HG03095 (cell line): ENCODE measurements at regions not wholly inside any gene's neighbourhood (a gene's known extent, or its start where the extent isn't known, plus 50 kb on each side); places are given as distances from the start of the nearest gene placed in this dataset.

Source experiments
- ATAC-seq: cut with Tn5 transposase; IDR thresholded peaks from one replicate; pipeline ENCODE4 v1.9.1; 2021; ENCODE audit warnings: moderate library complexity; ENCODE audit not compliant: unreplicated experiment

- no peak for ATAC-seq
Measured at GRCh38 chrX:5829469-5829868, 399.2 kb downstream of the NLGN4X start.

GRCh38 chrX:5829060-5829459 is 399.6 kb downstream of the NLGN4X start:
- no peak for ATAC-seq

GRCh38 chrX:5823903-5824302 is 404.8 kb downstream of the NLGN4X start:
- no peak for ATAC-seq

- ATAC-seq: no peak
Measured at GRCh38 chrX:5810636-5811035, 418.0 kb downstream of the NLGN4X start.

GRCh38 chrX:5807181-5807580 is 421.5 kb downstream of the NLGN4X start:
- ATAC-seq: no peak

GRCh38 chrX:5802391-5802790 is 426.3 kb downstream of the NLGN4X start:
- no peak for ATAC-seq

GRCh38 chrX:5791721-5792120 is 436.9 kb downstream of the NLGN4X start:
- ATAC-seq: no peak

- no peak for ATAC-seq
Measured at GRCh38 chrX:5788910-5789309, 439.8 kb downstream of the NLGN4X start.

GRCh38 chrX:5780821-5781220 is 447.8 kb downstream of the NLGN4X start:
- ATAC-seq: no peak

- ATAC-seq: no peak
Measured at GRCh38 chrX:5775846-5776430, 452.7 kb downstream of the NLGN4X start.

- no peak for ATAC-seq
Measured at GRCh38 chrX:5774446-5774845, 454.2 kb downstream of the NLGN4X start.

- no peak for ATAC-seq
Measured at GRCh38 chrX:5771441-5771840, 457.2 kb downstream of the NLGN4X start.

GRCh38 chrX:5756616-5757015 is 472.1 kb downstream of the NLGN4X start:
- ATAC-seq: no peak

GRCh38 chrX:5753291-5753690 is 475.4 kb downstream of the NLGN4X start:
- ATAC-seq: no peak

GRCh38 chrX:5752831-5753230 is 475.8 kb downstream of the NLGN4X start:
- ATAC-seq: no peak

- ATAC-seq: no peak
Measured at GRCh38 chrX:5748586-5749150, 480.0 kb downstream of the NLGN4X start.

GRCh38 chrX:5746231-5746630 is 482.4 kb downstream of the NLGN4X start:
- no peak for ATAC-seq

GRCh38 chrX:5733501-5733900 is 495.2 kb downstream of the NLGN4X start:
- ATAC-seq: no peak

- ATAC-seq: no peak
Measured at GRCh38 chrX:5730556-5730955, 498.1 kb downstream of the NLGN4X start.

- no peak for ATAC-seq
Measured at GRCh38 chrX:5726224-5726623, 502.4 kb downstream of the NLGN4X start.

- no peak for ATAC-seq
Measured at GRCh38 chrX:5724123-5724522, 504.5 kb downstream of the NLGN4X start.

- ATAC-seq: no peak
Measured at GRCh38 chrX:5718651-5719050, 510.0 kb downstream of the NLGN4X start.

- no peak for ATAC-seq
Measured at GRCh38 chrX:5716666-5717065, 512.0 kb downstream of the NLGN4X start.
